HEK293 (cell line): ENCODE measurements at regions not wholly inside any gene's neighbourhood (a gene's known extent, or its start where the extent isn't known, plus 50 kb on each side); places are given as distances from the start of the nearest gene placed in this dataset.

Experiments
- CTCF ChIA-PET: fragments of 350-600 bp; formaldehyde crosslinking; extraction: SDS; loops from one replicate; lab custom pipeline; 2021; ENCODE audit warnings: antibody characterized with exemption; lab: Yijun Ruan, JAX
- POLR2A ChIA-PET: fragments of 300-600 bp; formaldehyde crosslinking; extraction: SDS; loops from one replicate; lab custom pipeline; 2020; ENCODE audit warnings: antibody characterized with exemption, inconsistent platforms; lab: Yijun Ruan, JAX
- H3K27ac ChIP-seq: fragments of 200-500 bp; sonication (Bioruptor generic); 2 replicates; pipeline ENCODE4 v1.5.1; 2014; ENCODE audit warnings: low read depth, low read length, control low read depth, inconsistent platforms; ENCODE audit errors: extremely low read depth
- H3K36me3 ChIP-seq, 2 experiments: fragments of 200-500 bp in 1 of 2; sonication (Bioruptor generic) in 1 of 2; 1 replicate in 1 of 2; 2 replicates in 1 of 2; pipeline ENCODE4 v1.5.1; 2014 to 2017; ENCODE audit warnings: inconsistent platforms in 2 of 2, low read length in 2 of 2; ENCODE audit not compliant: control insufficient read depth in 2 of 2, insufficient read depth in 1 of 2
- H3K4me1 ChIP-seq: fragments of 200-500 bp; sonication (Bioruptor generic); 2 replicates; pipeline ENCODE4 v1.5.1; 2014; ENCODE audit warnings: mild to moderate bottlenecking, low read length, inconsistent platforms; ENCODE audit not compliant: control insufficient read depth, insufficient read depth
- H3K4me3 ChIP-seq: 2 replicates; pipeline ENCODE4 v1.5.1; 2011; ENCODE audit warnings: low read depth, mild to moderate bottlenecking, control low read depth, low read length, moderate library complexity
- H3K9me3 ChIP-seq: fragments of 200-500 bp; sonication (Bioruptor generic); 2 replicates; pipeline ENCODE4 v1.5.1; 2014; ENCODE audit warnings: low read depth, low read length, inconsistent platforms; ENCODE audit not compliant: control insufficient read depth, insufficient read depth
- EGR2 ChIP-seq: fragments of 450-650 bp; formaldehyde crosslinking; IDR thresholded peaks from 2 replicates; pipeline ENCODE4 v1.5.1; 2016; ENCODE audit warnings: low read depth, missing biosample characterization, missing genetic modification characterization
- ZBTB17 ChIP-seq: fragments of 450-650 bp; formaldehyde crosslinking; IDR thresholded peaks from 2 replicates; pipeline ENCODE4 v1.5.1; 2016; ENCODE audit warnings: missing biosample characterization, missing genetic modification characterization
- ZNF19 ChIP-seq: fragments of 450-650 bp; formaldehyde crosslinking; IDR thresholded peaks from 2 replicates; pipeline ENCODE4; 2016; ENCODE audit warnings: missing biosample characterization, missing genetic modification characterization, low read depth
- ZNF274 ChIP-seq, 2 experiments: fragments of 200-500 bp in 1 of 2; fragments of 450-650 bp in 1 of 2; sonication (Bioruptor generic) in 1 of 2; formaldehyde crosslinking in 1 of 2; IDR thresholded peaks; 2 replicates each; pipeline versions ENCODE4 v1.5.1 to v1.6.1; 2014 to 2016; ENCODE audit warnings: borderline replicate concordance in 1 of 2, inconsistent platforms in 1 of 2, low read length in 1 of 2, missing biosample characterization in 1 of 2, missing genetic modification characterization in 1 of 2
- ZNF660 ChIP-seq: fragments of 450-650 bp; IDR thresholded peaks from 2 replicates; pipeline ENCODE4 v1.5.1; 2018; ENCODE audit warnings: missing biosample characterization, mild to moderate bottlenecking, missing genetic modification characterization
- TF ChIP-seq, protein P1 (sequence below): fragments of 450-650 bp; formaldehyde crosslinking; IDR thresholded peaks from 2 replicates; pipeline ENCODE4 v1.5.1; 2016; ENCODE audit warnings: missing biosample characterization, missing genetic modification characterization
- TF ChIP-seq, protein P2 (sequence below): fragments of 450-650 bp; formaldehyde crosslinking; conservative IDR thresholded peaks from 2 replicates; pipeline ENCODE4 v1.5.1; 2016; ENCODE audit warnings: low read depth, missing biosample characterization, missing genetic modification characterization
- TF ChIP-seq, protein P3 (sequence below): fragments of 450-650 bp; formaldehyde crosslinking; IDR thresholded peaks from 2 replicates; pipeline ENCODE4 v1.5.1; 2016; ENCODE audit warnings: missing biosample characterization, missing genetic modification characterization

DNA sequence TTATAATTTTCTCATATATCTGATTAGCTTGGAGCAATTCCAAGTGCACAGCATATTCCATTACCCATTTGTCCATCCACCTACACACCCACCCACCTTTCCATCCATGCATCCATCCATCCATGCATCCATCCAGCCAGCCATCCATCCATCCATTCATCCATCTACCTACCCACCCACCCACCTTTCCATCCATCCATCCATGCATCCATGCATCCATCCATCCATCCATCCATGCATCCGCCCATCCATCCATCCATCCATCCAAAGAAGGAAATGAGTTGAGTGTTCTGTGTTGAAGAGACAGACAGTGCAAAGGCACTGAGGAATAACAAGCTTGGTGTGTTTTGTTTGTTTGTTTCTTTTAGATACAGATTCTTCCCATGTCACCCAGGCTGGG lies 78.7 kb upstream of the FAM20A start (continued):
- TF ChIP-seq EGR2: peak; percentile 38; the same call in 1 of the 2 replicates
- TF ChIP-seq ZBTB17: peak; percentile 70
- no peak for TF ChIP-seq ZNF660
- TF ChIP-seq, protein P1, sequence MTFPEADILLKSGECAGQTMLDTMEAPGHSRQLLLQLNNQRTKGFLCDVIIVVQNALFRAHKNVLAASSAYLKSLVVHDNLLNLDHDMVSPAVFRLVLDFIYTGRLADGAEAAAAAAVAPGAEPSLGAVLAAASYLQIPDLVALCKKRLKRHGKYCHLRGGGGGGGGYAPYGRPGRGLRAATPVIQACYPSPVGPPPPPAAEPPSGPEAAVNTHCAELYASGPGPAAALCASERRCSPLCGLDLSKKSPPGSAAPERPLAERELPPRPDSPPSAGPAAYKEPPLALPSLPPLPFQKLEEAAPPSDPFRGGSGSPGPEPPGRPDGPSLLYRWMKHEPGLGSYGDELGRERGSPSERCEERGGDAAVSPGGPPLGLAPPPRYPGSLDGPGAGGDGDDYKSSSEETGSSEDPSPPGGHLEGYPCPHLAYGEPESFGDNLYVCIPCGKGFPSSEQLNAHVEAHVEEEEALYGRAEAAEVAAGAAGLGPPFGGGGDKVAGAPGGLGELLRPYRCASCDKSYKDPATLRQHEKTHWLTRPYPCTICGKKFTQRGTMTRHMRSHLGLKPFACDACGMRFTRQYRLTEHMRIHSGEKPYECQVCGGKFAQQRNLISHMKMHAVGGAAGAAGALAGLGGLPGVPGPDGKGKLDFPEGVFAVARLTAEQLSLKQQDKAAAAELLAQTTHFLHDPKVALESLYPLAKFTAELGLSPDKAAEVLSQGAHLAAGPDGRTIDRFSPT (tag by site-specific recombination): no peak

DNA sequence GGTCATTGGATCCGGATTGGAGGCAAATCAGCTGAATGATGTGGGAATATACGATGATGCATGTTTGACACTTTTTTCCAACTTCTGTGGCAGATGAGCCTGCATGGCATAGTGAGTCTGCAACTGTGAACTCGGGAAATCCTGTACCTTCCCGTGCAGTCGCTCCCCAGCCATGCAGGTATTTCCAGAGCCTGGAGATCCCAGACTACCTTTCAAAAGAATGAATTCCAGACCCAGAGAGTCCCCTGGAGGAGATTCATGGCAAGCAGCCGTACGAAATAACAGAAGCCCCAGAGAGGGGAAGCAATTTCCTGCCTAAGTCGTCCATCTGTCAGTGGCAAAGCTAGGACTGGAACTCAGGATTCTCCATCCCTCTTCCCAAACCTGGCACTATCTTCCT lies 75.7 kb upstream of the FAM20A start:
- no peak overlapping the region for H3K27ac ChIP-seq
- no peaks in the 10 kb centered on the region for H3K9me3 ChIP-seq
- TF ChIP-seq ZNF274 (IDR thresholded peaks at IDR 0.05; ENCODE audit: low read length) (no peak), ZNF274 (tag by site-specific recombination; IDR thresholded peaks at IDR 0.05; ENCODE audit: borderline replicate concordance) (no peak)
- TF ChIP-seq, all 188 proteins: peak for 0
- POLR2A ChIA-PET: no interaction called here
- no peaks in the 10 kb centered on the region for H3K4me1 ChIP-seq
- CTCF ChIA-PET: interaction anchor here (0.6 kb wide), 1 partner anchor 1522 kb away, joined by 3 read pairs; no protein-coding TSS in a partner anchor
- no peak overlapping the region for H3K4me3 ChIP-seq
- no peaks in the 10 kb centered on the region for H3K36me3 ChIP-seq

DNA sequence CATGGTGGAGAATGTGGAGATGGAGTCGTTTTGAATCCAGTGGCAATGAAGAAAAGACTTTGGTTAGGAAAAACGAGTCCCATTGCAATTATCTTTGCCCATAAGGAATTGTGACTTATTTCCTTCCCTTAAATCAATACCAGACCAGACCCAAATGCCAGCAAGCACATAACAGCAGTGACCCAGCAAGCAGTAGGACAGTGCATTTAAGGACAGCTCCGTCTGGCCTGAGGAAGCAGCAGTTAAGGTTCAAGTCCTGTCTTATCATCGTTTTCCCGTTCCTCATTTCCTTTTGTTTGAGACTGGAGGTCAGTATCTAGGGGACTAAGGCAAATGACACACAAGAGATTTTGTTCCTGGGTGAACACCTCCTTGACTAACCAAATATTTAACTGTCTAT lies 74.6 kb upstream of the FAM20A start:
- ChIA-PET POLR2A (no interaction called here), CTCF (no interaction called here)
- no peak overlapping the region for H3K4me3 ChIP-seq
- no peaks in the 10 kb centered on the region for H3K36me3 ChIP-seq
- TF ChIP-seq, protein P2, sequence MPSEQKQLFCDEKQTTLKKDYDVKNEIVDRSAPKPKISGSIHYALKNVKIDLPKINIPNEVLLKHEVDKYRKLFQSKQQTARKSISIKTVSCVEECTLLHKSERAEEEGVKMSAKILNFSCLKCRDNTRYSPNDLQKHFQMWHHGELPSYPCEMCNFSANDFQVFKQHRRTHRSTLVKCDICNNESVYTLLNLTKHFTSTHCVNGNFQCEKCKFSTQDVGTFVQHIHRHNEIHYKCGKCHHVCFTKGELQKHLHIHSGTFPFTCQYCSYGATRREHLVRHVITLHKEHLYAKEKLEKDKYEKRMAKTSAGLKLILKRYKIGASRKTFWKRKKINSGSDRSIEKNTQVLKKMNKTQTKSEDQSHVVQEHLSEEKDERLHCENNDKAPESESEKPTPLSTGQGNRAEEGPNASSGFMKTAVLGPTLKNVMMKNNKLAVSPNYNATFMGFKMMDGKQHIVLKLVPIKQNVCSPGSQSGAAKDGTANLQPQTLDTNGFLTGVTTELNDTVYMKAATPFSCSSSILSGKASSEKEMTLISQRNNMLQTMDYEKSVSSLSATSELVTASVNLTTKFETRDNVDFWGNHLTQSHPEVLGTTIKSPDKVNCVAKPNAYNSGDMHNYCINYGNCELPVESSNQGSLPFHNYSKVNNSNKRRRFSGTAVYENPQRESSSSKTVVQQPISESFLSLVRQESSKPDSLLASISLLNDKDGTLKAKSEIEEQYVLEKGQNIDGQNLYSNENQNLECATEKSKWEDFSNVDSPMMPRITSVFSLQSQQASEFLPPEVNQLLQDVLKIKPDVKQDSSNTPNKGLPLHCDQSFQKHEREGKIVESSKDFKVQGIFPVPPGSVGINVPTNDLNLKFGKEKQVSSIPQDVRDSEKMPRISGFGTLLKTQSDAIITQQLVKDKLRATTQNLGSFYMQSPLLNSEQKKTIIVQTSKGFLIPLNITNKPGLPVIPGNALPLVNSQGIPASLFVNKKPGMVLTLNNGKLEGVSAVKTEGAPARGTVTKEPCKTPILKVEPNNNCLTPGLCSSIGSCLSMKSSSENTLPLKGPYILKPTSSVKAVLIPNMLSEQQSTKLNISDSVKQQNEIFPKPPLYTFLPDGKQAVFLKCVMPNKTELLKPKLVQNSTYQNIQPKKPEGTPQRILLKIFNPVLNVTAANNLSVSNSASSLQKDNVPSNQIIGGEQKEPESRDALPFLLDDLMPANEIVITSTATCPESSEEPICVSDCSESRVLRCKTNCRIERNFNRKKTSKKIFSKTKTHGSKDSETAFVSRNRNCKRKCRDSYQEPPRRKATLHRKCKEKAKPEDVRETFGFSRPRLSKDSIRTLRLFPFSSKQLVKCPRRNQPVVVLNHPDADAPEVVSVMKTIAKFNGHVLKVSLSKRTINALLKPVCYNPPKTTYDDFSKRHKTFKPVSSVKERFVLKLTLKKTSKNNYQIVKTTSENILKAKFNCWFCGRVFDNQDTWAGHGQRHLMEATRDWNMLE (tag by site-specific recombination): no peak
- no peak for TF ChIP-seq ZNF19
- TF ChIP-seq ZNF274 (IDR thresholded peaks at IDR 0.05; ENCODE audit: low read length): no peak
- TF ChIP-seq ZNF274 (tag by site-specific recombination; IDR thresholded peaks at IDR 0.05; ENCODE audit: borderline replicate concordance): no peak
- TF ChIP-seq, protein P3, sequence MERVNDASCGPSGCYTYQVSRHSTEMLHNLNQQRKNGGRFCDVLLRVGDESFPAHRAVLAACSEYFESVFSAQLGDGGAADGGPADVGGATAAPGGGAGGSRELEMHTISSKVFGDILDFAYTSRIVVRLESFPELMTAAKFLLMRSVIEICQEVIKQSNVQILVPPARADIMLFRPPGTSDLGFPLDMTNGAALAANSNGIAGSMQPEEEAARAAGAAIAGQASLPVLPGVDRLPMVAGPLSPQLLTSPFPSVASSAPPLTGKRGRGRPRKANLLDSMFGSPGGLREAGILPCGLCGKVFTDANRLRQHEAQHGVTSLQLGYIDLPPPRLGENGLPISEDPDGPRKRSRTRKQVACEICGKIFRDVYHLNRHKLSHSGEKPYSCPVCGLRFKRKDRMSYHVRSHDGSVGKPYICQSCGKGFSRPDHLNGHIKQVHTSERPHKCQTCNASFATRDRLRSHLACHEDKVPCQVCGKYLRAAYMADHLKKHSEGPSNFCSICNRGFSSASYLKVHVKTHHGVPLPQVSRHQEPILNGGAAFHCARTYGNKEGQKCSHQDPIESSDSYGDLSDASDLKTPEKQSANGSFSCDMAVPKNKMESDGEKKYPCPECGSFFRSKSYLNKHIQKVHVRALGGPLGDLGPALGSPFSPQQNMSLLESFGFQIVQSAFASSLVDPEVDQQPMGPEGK (tag by site-specific recombination): no peak
- no peaks in the 10 kb centered on the region for H3K9me3 ChIP-seq
- H3K27ac ChIP-seq: no peak overlapping the region
- H3K4me1 ChIP-seq: no peaks in the 10 kb centered on the region
